ENCODE measurements at regions not wholly inside any gene's neighbourhood (a gene's known extent, or its start where the extent isn't known, plus 50 kb on each side); places are given as distances from the start of the nearest gene placed in this dataset.

DNA sequence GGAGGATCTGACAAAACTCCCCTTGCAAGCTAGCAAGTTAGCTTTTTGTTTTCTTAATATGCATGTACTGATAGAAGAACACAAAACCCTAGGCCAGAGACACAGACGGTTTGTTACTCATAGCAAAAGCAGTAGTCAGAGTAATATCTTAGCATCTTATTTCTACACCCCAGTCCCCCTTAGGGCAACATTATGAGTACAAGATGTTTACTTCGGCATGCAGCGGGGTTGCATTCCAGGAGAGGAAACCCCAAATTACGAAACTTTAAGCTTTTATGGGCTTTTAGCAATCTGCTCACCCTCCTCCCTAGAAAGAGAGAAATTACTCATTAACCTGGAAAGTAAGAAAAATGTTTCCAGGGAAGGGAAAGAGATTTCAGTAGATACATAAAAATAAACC lies 1286.9 kb downstream of the EPHA7 start:
- TF ChIP-seq Cebpa-rat (IDR thresholded peaks at IDR 0.05), result no peak
- H3K4me3 ChIP-seq, result no peak overlapping the region
- no peak overlapping the region for H3K4me2 ChIP-seq
- H4K20me1 ChIP-seq, result no peaks in the 10 kb centered on the region
- no peaks in the 10 kb centered on the region for H3K9me3 ChIP-seq
- no peaks in the 10 kb centered on the region for H3K36me3 ChIP-seq
- H3K9ac ChIP-seq, result no peak overlapping the region
- no peak overlapping the region for H3K27ac ChIP-seq
- no peaks in the 10 kb centered on the region for H3K4me1 ChIP-seq
- H3K27me3 ChIP-seq, result no peaks in the 10 kb centered on the region

DNA sequence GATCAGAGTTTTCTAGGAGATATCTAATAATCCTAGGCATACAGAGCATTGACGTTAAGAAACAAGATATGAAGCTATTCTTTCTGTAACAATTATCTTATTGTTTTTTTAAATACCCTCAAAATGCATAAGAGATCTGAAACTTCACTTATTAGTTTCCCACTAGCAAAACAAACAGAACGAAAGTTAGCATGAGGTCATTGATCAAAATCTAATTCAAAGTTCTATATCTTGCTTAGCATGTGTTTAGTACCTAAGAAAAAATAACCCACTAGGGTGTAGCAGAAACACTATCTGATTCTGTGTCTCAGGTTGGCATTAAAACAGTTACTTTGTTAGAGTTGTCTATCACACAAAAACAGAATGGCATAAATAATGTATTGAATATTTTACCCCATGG lies 1288.4 kb downstream of the EPHA7 start:
- H3K36me3 ChIP-seq, result no peaks in the 10 kb centered on the region
- H3K4me1 ChIP-seq, result no peaks in the 10 kb centered on the region
- no peak overlapping the region for H3K4me2 ChIP-seq
- H3K9me3 ChIP-seq, result no peaks in the 10 kb centered on the region
- no peak overlapping the region for H3K27ac ChIP-seq
- no peak overlapping the region for H3K9ac ChIP-seq
- no peak for TF ChIP-seq Cebpa-rat (IDR thresholded peaks at IDR 0.05)
- H3K4me3 ChIP-seq, result no peak overlapping the region
- no peaks in the 10 kb centered on the region for H4K20me1 ChIP-seq
- no peaks in the 10 kb centered on the region for H3K27me3 ChIP-seq

DNA sequence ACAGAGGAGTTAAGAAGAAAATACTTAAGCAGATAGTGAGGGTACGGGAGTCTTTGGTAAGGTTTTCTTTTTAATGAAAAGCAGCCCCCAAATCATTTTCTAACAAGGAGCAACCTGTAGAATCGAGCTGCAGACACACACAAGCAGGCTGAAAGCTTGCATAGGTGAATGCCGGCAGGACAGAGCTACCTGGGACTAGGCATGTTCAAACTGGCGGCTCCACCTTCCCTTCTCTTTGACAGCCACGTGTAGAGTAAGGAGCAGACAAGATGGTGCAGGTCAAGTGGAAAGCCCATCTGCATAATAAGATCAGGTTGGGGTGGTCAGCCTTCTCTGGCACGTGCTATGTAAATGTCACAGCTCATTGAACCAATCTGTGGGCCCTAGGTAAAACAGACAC lies 1292.4 kb downstream of the EPHA7 start:
- Histone ChIP-seq H3K4me3 (no peak overlapping the region), H3K27ac (no peak overlapping the region), H3K9me3 (no peaks in the 10 kb centered on the region), H4K20me1 (no peaks in the 10 kb centered on the region), H3K4me2 (no peak overlapping the region), H3K36me3 (no peaks in the 10 kb centered on the region), H3K9ac (no peak overlapping the region), H3K27me3 (no peaks in the 10 kb centered on the region), H3K4me1 (no peaks in the 10 kb centered on the region)
- TF ChIP-seq Cebpa-rat (IDR thresholded peaks at IDR 0.05), result no peak

DNA sequence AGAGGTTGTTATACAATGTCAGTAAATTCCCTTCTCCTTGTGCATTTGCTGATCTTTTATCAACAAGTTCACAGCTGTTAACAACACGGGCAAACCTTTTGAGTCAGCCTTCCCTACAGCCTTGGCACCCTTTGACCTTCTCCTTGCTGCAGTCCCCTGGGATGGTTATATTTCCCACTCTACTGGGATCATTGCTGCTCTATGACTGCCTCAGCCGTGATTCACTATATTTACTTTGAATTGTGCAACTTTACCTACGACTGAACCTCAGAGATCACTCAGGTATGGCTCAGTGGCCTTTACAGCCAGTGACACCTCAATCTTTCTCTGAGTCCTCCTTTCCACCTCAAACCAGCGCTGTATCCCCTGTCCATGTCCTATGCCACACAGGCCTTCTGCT lies 1293.3 kb downstream of the EPHA7 start:
- Histone ChIP-seq H3K36me3 (no peaks in the 10 kb centered on the region), H3K4me3 (no peak overlapping the region), H3K4me2 (no peak overlapping the region), H3K9me3 (no peaks in the 10 kb centered on the region), H3K27ac (no peak overlapping the region), H3K9ac (no peak overlapping the region), H4K20me1 (no peaks in the 10 kb centered on the region), H3K4me1 (no peaks in the 10 kb centered on the region), H3K27me3 (no peaks in the 10 kb centered on the region)
- no peak for TF ChIP-seq Cebpa-rat (IDR thresholded peaks at IDR 0.05)

DNA sequence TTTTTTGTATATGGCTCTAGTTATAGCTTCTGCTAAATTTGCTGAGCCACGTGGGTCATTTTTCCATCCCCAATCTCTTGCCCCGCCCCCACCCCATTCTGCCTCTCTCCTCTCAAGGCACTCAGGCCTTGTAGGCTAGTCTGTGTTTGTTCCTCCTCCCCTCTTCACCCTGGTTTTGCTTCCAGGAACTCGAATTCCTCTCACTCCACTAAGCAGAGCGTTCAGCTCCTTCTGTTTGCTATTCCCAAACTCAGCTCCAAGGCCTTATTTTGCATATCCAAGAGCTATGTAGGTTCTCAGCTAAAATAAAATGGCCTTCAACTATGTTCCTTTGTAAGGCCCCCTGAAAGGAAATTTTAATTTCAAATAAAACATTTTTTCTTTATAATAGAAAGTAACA lies 1293.7 kb downstream of the EPHA7 start:
- Histone ChIP-seq H3K9me3 (no peaks in the 10 kb centered on the region), H4K20me1 (no peaks in the 10 kb centered on the region), H3K27me3 (no peaks in the 10 kb centered on the region), H3K4me2 (no peak overlapping the region), H3K9ac (no peak overlapping the region), H3K36me3 (no peaks in the 10 kb centered on the region), H3K4me1 (no peaks in the 10 kb centered on the region), H3K4me3 (no peak overlapping the region), H3K27ac (no peak overlapping the region)
- no peak for TF ChIP-seq Cebpa-rat (IDR thresholded peaks at IDR 0.05)

DNA sequence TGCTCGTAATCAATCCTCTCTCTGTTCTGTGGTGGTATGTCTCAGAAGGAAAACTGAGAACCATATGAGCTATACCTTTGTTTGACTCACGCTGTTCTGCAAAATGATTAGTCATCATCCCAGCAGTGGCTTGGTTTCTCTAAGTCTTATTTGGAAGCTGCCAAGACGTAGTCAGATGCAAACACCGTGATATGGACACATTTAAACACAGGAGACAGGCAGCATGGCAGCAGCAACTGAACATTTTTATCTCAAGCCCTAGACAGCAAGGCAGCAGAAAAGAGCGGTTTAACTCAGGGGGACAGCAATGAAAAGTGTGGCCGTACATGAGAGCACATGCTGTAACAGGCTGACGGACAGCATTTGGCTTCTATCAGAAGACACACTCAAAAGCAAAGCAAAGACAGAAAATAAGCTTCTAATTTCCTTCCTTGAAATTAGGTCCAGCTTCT lies 1295.1 kb downstream of the EPHA7 start:
- H3K4me3 ChIP-seq, result no peak overlapping the region
- H3K4me1 ChIP-seq, result no peaks in the 10 kb centered on the region
- no peaks in the 10 kb centered on the region for H3K9me3 ChIP-seq
- no peaks in the 10 kb centered on the region for H4K20me1 ChIP-seq
- H3K4me2 ChIP-seq, result no peak overlapping the region
- TF ChIP-seq Cebpa-rat (IDR thresholded peaks at IDR 0.05), result no peak
- H3K36me3 ChIP-seq, result no peaks in the 10 kb centered on the region
- H3K27ac ChIP-seq, result no peak overlapping the region
- no peaks in the 10 kb centered on the region for H3K27me3 ChIP-seq
- no peak overlapping the region for H3K9ac ChIP-seq

DNA sequence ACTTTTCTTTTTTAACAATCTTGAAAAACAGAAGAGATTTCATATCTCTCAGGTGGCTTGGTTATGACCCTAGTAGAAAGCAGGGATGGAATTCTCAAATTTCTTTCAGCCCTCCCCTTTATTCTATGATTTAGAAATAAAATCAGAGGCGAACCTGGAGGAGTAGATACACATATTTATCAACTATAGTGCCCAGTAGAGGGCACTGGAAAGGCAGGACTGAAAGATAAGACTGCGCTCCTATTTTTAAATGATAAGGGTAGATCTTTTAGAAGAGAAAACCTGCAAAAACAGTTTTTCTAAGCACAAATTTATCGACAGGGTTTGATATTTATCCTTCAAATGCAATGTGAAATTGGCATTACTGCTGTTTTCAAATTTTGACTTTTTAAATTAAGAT lies 1296.6 kb downstream of the EPHA7 start:
- H3K4me2 ChIP-seq, result no peak overlapping the region
- no peaks in the 10 kb centered on the region for H3K36me3 ChIP-seq
- no peak overlapping the region for H3K27ac ChIP-seq
- H3K4me1 ChIP-seq, result no peaks in the 10 kb centered on the region
- H3K27me3 ChIP-seq, result no peaks in the 10 kb centered on the region
- H3K9ac ChIP-seq, result no peak overlapping the region
- H3K4me3 ChIP-seq, result no peak overlapping the region
- TF ChIP-seq Cebpa-rat (IDR thresholded peaks at IDR 0.05), result no peak
- H3K9me3 ChIP-seq, result no peaks in the 10 kb centered on the region
- no peaks in the 10 kb centered on the region for H4K20me1 ChIP-seq

DNA sequence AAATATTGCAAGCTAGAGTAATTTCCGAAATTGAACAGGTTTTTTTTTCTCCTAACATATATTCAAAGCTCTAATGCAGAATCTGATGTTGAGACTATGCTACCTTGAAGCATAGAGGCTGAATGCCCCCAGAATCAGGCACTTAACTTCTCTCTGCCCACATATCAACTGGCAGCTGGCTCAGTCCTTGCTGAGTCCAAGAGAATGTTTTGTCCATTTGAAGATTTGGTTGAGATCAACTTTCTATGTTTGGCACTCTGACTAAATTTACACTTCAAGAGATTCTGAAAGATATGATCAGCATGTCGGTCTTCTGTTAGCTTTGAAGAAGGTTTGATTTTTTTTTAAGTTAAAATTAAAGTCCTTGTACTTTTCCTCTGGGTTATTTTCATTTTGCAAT lies 1298.1 kb downstream of the EPHA7 start:
- Histone ChIP-seq H3K27me3 (no peaks in the 10 kb centered on the region), H3K9ac (no peak overlapping the region), H4K20me1 (no peaks in the 10 kb centered on the region), H3K9me3 (no peaks in the 10 kb centered on the region), H3K4me3 (no peak overlapping the region), H3K4me1 (no peaks in the 10 kb centered on the region), H3K36me3 (no peaks in the 10 kb centered on the region), H3K27ac (no peak overlapping the region), H3K4me2 (no peak overlapping the region)
- TF ChIP-seq Cebpa-rat (IDR thresholded peaks at IDR 0.05), result no peak

DNA sequence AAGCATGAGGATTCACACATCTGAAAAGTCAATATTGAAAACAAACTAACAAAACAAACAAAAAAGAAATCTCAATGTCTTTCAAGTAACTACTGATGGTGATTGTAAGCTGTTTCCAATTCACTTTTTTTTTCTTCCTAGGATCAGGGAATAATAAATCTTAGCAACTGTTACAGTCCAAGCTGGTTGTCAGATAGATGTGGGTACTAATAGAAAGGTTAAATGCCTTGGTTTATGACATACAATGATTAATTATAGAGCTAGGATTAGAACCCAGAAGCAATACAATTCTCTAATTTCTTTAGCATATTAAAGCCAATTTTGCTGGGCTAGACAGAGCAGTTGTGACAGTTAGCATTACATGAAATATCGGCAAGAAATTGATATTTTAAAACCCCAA lies 1301.6 kb downstream of the EPHA7 start:
- H3K27ac ChIP-seq, result no peak overlapping the region
- no peaks in the 10 kb centered on the region for H4K20me1 ChIP-seq
- no peaks in the 10 kb centered on the region for H3K9me3 ChIP-seq
- H3K4me3 ChIP-seq, result no peak overlapping the region
- no peak overlapping the region for H3K9ac ChIP-seq
- no peaks in the 10 kb centered on the region for H3K36me3 ChIP-seq
- TF ChIP-seq Cebpa-rat (IDR thresholded peaks at IDR 0.05), result no peak
- H3K27me3 ChIP-seq, result no peaks in the 10 kb centered on the region
- no peak overlapping the region for H3K4me2 ChIP-seq
- no peaks in the 10 kb centered on the region for H3K4me1 ChIP-seq

DNA sequence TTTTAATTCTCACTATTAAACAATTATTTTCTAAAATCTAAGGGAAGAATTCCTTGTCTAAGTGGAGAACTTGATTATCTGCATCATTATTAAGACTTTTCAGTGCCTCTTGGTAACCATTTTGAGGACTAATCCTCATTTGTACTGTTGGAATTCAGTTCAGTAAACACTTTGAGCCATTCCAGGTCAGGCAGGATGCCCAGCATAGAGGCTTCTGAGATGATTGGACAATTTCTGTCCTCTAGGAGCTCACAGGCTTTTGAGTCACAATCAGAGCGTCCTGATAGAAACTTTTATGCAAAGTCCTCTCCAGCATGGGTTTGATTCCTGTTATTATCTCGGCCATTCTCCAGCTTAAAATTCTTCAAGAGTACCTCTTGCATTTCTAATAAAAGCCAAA lies 1304.6 kb downstream of the EPHA7 start:
- Histone ChIP-seq H3K4me1 (no peaks in the 10 kb centered on the region), H3K27me3 (no peaks in the 10 kb centered on the region), H3K36me3 (no peaks in the 10 kb centered on the region), H3K27ac (no peak overlapping the region), H3K4me2 (no peak overlapping the region), H3K4me3 (no peak overlapping the region), H4K20me1 (no peaks in the 10 kb centered on the region), H3K9ac (no peak overlapping the region), H3K9me3 (no peaks in the 10 kb centered on the region)
- no peak for TF ChIP-seq Cebpa-rat (IDR thresholded peaks at IDR 0.05)

DNA sequence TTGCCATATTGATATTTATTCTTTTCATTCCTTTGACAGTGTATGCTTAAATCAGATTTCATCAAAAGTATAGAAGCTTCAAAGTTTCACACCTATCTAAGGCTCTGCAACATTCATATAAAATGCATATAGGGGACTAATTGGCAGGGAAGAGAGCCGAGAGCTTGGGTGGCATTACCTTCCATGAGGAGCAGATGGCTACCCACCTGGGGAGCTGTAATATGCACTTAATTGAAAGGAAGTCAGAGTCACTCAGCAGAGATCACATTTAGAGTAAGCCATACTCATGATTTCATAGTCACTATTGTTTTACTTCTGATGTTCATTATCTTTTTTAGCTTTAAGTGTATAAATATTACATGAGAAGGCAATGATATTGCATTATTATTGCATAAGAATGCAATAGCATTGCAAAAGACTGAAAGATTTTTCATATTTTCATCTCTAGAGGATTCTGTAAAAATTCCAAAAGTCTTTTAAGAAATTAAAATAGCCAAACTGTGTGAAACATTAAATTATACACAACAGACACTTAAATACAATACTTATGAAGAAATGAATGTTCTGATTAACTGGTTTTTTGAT lies 1305.2 kb downstream of the EPHA7 start:
- H3K4me2 ChIP-seq, result no peak overlapping the region

More for the DNA sequence above, 1305.2 kb downstream of the EPHA7 start:
- Histone ChIP-seq H3K4me1 (no peaks in the 10 kb centered on the region), H3K36me3 (no peaks in the 10 kb centered on the region), H3K4me3 (no peak overlapping the region), H3K9me3 (no peaks in the 10 kb centered on the region), H3K27me3 (no peaks in the 10 kb centered on the region), H3K9ac (no peak overlapping the region), H3K27ac (no peak overlapping the region), H4K20me1 (no peaks in the 10 kb centered on the region)
- no peak for TF ChIP-seq Cebpa-rat (IDR thresholded peaks at IDR 0.05)

Measured in BLaER1 (cell line).